GM18520 (cell line): ENCODE measurements at regions not wholly inside any gene's neighbourhood (a gene's known extent, or its start where the extent isn't known, plus 50 kb on each side); places are given as distances from the start of the nearest gene placed in this dataset.
"Not testable (repeated sequence)": the region's sequence is repeated elsewhere in the genome, so short reads cannot be mapped to it uniquely, and the experiment has no call there.

Experiments used
- ATAC-seq: cut with Tn5 transposase; IDR thresholded peaks from one replicate; pipeline ENCODE4 v1.9.1; 2021; ENCODE audit not compliant: unreplicated experiment

DNA sequence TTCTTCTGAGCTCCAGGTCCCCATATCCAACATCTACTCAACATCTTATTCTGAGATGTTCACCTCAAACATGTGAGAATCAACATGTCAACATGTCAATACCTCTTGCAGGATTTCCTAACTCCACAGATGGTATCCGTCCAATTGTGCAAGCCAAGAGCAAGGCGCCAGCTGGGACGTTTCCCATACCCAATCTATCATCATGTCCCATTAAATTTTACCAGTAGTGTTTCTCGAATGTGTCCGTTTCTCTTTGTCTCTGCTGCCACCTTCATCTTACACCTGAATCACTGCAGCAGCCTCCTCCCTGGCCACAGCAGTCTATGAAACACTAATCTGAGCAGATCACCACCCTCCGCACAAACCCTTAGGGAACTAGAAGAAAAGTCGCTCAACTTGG, 78.0 kb upstream of the RPS6KA2 start:
- ATAC-seq, result no peak

DNA sequence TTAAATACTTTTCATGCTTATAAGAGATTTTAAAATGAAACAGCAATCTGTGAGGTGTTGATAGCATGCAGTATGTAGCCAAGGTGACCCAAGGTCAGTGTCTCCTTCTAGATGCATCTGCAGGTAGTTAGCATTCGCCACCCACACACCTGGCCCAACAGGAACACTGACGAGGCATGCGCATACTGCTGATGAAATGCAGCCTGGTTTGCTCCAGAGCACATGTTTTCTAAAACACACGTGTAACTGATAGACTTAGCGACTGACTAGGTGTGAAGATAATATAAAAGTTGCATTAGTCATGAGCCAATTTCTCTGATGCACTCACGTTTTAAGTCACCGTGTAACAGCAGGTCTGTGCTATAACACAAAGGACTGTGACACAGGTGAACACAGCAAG, 77.1 kb upstream of the RPS6KA2 start:
- ATAC-seq, result no peak

DNA sequence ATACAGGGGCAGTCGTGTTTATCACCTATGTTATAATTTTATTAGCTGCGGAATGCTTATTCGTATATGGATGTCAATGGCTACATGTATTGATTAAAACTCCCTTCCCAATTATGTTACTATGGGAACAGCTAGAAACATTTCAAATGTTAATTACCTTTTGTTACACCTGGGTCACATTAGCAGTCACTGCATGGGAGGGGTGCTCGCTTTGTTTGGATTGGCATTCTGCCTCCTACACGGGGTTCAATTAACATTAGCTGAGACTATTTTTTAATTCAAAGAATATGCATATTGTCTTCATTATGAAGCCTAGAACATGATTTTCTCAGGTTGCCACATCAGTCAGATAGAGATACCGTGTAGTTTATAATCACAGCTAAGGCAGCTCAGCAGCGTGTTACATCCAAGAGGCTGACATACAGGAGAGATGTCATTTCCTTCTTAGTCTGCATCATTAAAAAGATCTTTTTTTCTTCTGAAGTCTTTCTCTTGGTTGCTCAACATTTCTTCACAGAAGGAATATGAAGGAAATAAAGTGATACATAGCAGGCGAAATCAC, 76.2 kb upstream of the RPS6KA2 start:
- ATAC-seq, result no peak

DNA sequence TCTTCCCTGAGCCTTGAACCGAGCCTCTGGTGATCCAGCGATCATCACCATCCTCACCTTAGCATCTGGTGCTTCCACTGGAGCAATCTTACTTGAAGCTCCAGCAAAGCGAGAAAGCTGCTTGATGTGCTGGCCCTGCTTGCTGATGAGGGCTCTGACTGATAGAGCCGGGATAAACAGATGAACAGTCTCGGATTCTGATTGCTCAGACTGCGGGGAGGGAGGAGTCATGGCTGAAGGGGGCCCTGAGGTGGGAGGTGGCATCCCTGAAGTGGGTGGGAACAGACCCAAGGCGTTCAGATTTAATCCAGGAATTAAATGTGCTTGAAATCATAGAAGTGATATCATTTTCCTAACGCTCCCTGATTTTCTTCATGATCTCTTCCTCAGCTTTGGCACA, 74.4 kb upstream of the RPS6KA2 start:
- not testable (repeated sequence) for ATAC-seq

DNA sequence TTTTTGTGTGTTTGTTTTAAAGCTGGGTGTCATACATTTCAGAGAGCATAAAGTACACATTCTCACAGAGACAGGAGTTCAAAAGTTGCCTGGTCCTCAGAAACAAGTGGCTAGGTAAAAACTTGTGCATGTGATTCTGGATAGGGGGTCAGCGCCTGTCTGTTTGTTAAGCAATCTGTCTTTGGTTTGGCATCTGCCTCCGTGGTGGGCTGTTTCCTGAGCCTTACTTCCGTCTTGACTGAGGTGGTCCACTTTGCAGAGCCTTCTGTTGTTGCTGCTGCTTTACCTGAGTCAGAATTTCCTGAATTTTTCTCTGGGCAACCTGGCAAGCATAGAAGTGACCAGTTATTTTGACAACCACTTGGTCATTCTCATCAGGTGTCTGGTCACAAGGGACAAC, 73.8 kb upstream of the RPS6KA2 start:
- not testable (repeated sequence) for ATAC-seq

DNA sequence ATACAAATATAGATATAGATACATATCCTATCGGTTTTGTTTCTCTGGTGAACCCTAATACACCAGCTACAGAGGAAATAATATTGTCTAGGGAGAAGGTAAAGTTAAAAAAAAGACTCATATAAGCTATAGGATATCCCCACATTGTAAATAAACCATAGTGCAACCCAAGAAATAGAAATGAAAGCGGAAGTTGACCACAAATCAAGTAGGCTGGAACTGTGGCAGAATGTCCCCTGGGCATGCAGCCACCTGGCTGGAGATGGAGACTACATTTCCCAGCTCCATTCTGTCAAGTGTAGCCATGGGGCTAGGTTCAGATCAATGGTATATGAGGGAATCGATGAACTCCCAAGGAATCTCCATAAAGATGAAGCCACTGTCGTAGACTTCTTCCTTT, 70.1 kb upstream of the RPS6KA2 start:
- no peak for ATAC-seq

DNA sequence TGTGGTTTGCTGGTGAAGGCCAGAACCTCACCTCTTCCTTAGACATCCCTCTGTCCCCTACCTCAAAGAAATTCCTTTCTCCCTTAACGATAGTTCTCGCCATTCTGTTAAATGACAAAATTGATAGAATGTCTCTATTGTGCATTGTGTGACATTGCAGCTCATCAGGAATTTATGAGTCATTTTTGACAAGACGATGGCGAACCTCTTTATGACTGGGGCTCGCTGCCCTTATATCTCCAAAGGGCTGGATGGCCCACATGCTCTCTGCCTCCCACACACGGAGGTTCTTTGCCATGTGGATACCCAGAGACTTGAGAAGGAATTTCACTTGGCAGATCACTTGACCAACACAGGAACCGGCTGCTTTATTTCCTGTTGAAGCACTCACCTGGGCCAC, 66.8 kb upstream of the RPS6KA2 start:
- ATAC-seq, result no peak

DNA sequence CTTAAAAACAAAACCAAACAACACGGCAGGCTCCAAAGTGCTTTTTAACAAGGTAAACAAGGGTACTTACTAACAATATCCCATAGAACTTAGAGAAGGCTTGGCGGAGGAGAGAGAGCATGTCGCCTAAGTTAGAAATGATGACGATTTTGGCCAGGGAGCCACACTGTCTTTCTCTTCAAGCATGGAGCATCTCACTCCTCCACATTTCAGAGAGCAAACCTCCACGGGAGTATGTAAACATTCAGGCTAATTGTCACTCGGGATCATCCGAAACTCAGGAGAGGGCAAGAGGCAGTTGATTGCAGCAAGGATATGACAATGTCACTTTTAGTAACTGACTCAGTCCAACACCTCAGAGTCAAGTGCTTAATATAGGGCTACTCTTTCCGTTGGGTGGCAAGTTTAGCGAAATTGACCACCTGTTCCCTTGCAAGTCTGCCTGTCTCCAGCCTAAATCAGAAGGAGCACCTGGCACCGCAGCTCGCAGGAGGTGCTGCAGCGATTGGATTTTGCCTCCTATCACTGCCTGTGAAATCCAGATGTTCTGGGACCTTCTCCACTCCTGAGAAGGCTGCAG, 65.8 kb upstream of the RPS6KA2 start:
- ATAC-seq, result no peak

DNA sequence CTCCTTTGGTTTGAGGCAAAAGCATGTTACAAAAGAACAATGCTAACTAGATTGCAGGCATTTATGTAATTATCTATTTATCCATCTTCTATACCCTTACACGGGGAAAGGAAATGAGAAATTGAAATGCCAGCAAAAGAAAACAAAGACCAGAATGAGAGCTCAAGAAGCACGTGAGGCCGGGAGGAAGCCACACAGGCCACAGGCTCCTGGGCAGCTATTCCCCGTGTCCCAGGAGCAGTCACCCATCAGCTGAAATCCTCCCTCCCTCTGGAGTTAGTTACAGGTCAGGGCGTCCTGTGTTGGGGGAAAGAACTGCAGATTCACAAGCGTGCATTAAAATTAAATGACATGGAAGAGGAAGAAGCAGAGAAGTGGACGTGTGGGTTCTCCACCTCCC, 64.7 kb upstream of the RPS6KA2 start:
- no peak for ATAC-seq

DNA sequence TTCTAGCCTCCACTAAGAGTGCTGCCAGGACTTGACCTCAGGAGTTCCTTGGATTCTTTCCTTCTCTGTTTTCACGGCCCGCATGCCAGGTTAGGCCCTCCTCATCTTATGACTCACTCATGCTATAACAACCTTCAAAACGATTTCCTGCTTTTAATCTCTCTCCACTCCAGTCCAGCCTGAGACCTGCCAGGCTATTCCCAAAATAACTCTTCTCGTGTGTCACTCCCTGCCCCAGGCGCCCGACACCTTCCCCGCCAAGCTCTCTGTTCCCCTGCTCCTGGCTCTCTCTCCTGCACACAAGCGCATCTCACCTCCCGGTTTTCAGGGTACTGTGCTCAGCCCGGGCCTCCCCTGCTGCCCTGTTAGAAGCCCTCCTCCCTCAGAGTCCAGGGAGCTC, 64.1 kb upstream of the RPS6KA2 start:
- no peak for ATAC-seq

DNA sequence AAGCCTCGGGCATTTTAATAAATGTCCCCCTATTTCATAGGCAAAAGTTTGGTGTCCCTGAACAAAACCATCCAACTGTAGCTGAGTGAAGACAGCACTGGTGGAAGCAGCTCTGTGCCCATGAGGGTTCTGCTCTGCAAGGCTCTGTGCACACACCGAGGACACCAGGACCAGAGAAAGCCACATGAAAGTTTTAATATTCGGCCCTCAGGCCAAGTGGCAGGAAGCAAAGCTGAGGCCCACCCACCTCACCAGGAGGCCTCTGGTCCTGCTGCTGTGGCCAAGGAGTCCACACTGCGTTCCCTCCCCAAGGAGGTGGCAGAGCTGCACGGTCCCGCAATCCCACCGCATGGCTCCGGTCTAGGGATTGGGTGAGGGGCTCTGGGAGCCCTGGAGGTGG, 62.6 kb upstream of the RPS6KA2 start:
- no peak for ATAC-seq

DNA sequence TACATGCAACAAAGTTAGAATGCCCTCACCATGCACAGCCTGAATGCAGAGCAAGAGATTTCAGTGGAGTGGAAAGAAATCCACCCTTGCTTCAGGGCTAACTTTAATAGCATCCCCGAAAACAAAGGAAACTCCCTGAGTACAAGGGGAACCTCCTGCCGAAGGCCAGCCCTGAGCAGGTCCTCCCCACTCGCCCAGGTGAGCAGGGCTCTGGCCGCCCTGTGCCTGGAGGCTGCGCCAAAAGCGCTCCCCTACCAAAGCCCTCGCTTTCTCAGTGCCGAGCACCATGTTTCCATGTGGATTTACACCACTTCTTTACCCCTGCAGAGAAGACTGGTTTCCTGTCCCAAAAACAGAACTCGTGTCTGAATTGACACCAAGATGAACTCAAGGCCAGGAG, 61.9 kb upstream of the RPS6KA2 start:
- no peak for ATAC-seq

DNA sequence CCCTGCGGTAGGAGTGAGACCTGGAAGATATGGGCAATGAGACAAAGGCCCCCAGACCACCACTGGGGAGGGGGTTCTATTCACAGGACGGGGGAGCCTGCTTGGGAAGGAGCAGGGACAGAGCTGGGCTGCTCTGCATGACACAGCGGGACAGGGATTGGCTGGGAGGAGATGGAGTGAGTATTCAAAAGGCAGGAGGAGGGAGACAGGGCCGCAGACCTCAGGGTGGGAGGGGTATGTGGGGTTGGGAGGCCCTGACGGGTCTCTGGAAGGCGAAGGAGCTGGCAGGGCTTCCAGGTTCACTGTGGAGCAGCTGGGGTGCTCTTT, 60.8 kb upstream of the RPS6KA2 start:
- ATAC-seq, result no peak

DNA sequence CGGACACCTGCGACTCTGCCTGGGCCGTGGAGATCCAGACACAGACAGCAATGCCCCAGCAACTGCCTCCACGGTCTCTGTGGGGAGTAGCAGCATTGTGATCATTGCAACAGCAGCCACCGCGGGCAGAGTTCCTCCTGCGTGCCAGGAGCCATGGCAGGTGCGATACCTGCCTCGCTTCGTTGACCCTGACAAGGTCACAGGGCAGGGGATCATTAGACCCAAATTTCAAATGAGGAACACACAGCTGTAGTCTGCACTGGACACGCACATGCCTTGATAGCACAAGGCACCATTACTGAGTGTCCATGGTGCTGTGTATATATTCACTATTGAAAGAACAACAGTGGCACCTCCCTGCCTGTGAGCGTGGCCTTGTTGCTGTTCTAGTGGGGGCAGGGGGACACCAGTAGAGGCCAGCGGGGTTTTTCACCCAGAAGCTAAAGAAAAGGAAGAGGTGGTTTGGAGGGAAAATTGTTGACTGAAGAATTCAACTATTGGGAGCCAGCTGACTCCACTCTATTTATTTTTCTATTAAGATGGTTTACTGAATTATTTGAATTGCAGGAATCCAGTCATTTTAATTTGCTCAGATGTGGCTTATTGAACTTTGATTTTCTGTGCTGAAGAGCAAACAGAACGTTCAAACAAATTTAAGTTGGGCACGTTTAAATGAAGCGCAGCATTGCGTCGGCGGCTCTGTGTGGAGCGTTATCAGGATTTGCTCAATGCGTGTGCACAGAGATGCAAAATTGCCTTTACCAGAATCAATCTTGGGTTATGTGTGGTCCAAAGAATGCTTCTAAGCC, 60.2 kb upstream of the RPS6KA2 start:
- ATAC-seq, result no peak

DNA sequence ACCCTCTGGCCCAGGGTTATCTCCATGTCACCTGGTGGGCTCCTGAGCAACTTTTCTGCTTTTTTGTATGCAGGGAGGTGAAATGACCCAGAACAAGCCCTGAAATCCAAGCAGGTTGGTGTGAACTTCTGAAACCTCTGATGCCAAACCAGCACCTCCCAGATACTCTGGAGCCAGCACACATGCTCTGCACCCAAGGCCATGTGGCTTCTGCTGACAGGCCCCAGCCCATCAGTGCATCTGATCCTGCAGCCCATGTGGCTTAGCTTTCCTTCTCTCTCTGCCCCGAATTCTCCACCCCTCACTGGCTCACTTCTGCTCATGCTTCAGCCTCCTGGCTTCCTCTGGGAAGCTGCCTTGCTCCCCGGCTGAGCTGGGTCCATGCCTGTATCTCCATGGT, 59.3 kb upstream of the RPS6KA2 start:
- no peak for ATAC-seq

DNA sequence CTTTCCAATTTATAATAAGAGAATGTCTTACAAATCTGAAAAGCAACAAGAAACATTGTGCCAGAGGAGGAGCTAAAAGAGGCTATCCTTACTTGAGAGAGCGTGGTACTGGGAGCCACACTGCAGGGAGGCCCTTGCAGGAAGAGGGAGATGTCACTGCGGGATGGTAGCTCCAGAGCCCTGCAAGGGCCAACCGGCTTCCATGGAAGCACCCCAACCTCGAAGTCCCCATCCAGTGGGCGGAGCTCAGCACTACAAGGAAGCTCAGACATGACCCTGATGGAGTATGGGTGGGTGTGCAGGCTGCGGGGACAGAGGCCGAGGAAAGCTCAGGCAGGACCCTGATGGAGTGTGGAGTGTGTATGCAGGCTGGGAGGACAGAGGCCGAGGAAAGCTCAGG, 57.8 kb upstream of the RPS6KA2 start:
- ATAC-seq, result no peak

DNA sequence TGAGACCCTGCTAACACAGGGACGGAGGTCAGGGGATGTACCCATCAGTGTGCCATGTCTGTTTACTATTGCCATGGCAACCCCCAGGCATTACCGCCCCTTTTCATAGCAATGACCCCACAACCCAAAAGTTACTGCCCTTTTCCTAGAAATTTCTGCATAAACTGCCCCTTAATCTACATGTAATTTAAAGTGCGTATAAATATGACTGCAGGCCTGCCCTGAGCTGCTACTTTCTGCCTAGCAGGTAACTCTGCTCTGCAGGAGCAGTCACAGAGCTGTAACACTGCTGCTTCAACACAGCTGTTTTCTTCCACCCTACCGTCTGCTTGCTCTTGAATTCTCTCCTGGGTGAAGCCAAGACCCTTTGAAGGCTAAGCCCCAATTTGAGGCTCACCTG, 57.1 kb upstream of the RPS6KA2 start:
- no peak for ATAC-seq

DNA sequence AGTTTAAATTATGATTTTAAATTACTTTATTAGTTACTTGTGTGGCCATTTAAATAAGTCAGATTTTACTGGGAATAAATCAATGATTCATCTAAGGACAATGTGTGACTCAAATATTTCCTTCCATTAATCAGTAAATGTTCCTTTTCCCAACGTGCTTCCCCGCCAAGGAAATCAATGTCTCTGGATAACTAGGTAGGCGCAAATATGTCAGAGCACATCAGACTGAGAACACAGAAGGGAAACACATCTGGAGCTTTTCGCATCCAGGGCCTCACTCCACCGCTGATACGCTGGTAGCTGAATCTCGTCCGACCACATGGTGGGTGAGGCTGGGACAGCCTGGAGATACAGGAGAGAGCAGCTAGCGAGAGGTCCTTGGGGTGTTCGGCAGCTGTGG, 56.4 kb upstream of the RPS6KA2 start:
- no peak for ATAC-seq

DNA sequence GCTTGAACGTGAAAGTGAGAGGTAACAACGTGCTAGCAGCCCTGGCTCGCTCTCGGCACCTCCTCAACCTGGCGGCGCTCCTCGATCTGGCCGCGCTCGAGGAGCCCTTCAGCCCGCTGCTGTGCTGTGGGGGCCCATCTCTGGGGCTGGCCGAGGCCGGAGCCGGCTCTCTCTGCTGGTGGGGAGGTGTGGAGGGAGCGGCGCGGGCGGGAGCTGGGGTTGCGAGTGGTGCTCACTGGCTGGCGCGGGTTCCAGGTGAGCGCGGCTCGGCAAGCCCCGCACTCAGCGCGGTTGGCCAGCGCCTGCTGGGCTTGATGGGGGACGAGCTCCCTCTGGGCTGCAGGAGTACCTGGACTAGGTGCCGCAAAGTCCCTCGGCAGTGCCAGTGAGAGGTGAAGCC, 52.5 kb upstream of the RPS6KA2 start:
- no peak for ATAC-seq

DNA sequence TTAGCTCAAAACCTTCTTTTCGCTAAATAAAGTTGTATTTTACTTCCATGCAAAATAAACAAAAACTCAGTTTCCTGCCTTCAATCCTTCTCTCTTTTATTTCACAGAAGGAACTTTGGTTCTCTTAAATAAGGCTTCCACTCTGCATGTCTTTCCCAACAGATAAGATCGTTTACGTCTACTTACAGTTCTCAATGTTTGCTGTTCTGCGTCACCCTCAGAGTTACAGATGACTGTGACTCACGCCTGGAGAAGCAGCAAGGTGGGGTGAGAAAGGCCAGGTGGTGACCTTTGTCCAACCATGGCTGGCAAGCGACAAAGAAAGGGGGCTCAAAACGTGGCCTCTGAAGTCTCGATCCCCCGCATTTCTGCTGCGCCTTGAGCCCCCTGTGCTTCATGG, 51.4 kb upstream of the RPS6KA2 start:
- ATAC-seq, result no peak

DNA sequence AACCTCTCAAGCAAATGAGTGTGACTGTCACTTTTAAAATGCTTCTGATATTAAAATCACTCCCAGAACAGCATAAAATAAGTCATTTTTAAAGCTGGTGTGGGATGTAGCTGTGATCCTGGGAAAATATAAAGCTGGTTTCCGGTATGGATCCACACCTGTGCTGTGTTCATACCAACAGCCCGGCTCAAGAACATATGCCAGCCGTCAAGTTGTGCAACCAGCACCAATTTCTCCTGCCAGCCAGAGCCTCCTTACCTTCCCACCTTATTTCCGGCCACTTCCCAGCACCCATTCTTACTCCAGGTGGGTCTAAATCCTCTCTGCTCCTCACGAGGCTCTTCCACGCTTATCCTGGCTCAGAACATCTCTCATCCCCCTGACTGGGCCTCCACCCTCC, 50.9 kb upstream of the RPS6KA2 start:
- ATAC-seq, result no peak
